ENCODE measurements at regions not wholly inside any gene's neighbourhood (a gene's known extent, or its start where the extent isn't known, plus 50 kb on each side); places are given as distances from the start of the nearest gene placed in this dataset.

DNA sequence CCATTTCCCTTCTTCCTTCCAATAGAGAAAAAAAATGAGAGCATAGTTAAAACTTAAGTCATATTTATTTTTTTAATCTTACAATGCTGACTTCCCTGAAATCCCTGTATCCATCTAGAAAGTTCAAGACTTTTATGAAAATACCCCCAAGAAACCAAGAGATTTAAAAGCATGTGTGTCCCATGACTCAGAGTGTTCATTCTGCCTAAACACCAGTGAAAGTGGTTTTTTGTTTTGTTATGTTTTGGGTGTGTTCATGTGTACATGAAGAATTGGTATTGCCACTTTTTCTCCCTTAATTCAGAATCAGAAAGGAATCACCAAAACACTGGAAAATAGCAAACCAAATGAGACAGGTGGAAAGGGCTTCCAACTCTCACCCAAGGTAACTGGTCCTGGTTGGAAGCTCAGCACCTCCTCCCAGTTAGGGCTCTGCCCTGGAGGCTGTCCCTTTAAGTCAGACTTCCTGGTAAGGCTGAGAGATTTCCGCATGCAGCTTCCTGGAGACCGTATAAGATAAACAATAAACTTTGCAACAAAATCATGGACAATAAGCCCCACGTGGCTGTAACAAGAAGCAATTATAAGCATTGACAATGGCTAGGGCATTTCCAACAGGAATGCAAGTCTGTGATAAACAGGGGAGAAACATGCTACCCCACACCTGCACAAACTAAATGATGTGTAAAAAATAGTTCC is 121.9 kb upstream of the ARHGEF3 start:
- ChIA-PET CTCF (interaction anchor here (0.6 to 3.6 kb wide), 2 partner anchors 124 to 221 kb away, joined by 3 to 16 read pairs; no protein-coding TSS in a partner anchor), POLR2A (interaction anchor here (0.9 kb wide), 1 partner anchor 69 kb away, joined by 3 read pairs; no protein-coding TSS in a partner anchor)
- peaks cover 81% of the 10 kb centered on the region for H3K4me1 Mint-ChIP-seq (ENCODE audit: low read depth)
- peaks cover 1% of the 10 kb centered on the region for H3K36me3 Mint-ChIP-seq (ENCODE audit: low read depth)
- peak overlapping the region; percentile 77 for H3K27ac Mint-ChIP-seq
- TF ChIP-seq, protein P1, sequence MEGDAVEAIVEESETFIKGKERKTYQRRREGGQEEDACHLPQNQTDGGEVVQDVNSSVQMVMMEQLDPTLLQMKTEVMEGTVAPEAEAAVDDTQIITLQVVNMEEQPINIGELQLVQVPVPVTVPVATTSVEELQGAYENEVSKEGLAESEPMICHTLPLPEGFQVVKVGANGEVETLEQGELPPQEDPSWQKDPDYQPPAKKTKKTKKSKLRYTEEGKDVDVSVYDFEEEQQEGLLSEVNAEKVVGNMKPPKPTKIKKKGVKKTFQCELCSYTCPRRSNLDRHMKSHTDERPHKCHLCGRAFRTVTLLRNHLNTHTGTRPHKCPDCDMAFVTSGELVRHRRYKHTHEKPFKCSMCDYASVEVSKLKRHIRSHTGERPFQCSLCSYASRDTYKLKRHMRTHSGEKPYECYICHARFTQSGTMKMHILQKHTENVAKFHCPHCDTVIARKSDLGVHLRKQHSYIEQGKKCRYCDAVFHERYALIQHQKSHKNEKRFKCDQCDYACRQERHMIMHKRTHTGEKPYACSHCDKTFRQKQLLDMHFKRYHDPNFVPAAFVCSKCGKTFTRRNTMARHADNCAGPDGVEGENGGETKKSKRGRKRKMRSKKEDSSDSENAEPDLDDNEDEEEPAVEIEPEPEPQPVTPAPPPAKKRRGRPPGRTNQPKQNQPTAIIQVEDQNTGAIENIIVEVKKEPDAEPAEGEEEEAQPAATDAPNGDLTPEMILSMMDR (IDR thresholded peaks at IDR 0.05), result no peak
- no peak for DNase-seq
- H3K27me3 Mint-ChIP-seq, result no peaks in the 10 kb centered on the region
- intact Hi-C loops (cut with micrococcal nuclease), result no loop called here
- ATAC-seq, result peak; percentile 14
- H3K9me3 Mint-ChIP-seq, result peaks cover 2% of the 10 kb centered on the region
- H3K4me3 Mint-ChIP-seq, result peak overlapping the region; percentile 40

DNA sequence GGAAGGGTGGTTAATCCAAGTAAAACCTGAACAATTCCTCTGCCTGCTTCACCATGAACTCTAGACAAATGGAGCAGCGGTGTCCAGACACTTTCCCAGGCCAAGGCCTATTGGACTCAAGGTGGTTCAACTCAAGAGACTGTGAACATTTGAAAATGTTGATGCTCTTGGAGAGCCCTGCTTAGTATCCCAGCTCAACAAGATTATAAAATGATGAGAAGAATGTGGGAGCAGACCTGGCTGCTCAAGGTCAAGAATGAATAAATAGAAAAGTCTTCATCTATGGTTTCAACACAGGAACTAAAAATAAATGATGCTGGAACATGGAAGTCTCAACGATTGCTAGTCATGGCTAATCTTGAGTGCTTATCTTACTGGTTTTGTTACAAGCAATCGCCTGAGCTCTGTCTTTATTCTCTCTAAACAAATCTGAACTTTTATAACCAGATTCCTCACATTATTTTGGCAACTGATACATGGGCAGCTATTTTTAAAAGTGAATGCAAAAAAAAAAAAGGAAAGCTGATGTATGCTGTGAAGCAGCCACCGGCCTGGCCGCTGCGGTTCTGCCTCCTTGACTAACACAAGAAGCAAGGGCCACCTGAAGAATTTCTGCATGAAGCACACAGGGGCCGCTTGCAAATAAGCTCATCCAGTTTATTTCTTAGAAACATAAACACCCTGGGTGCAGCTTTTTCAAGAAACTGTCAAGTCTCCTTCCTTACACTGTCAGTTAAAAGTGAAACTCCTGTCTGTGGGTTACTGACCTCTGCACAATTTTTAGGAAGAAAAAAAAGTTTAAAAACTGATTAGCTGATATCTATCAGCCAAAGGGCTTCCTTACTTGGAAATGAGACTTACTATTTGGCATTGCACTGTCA is 120.1 kb upstream of the ARHGEF3 start:
- peak; percentile 38 for ATAC-seq
- ChIA-PET POLR2A (interaction anchor here (0.7 to 2.4 kb wide), 6 partner anchors 28 to 120 kb away, joined by 3 to 8 read pairs (median 4); partner anchors contain the start of gene ARHGEF3), CTCF (interaction anchor here (0.7 to 1.4 kb wide), 8 partner anchors 44 to 167 kb away, joined by 3 to 8 read pairs (median 3); no protein-coding TSS in a partner anchor)
- Mint-ChIP-seq H3K27ac (peak overlapping the region; percentile 96), H3K4me3 (peak overlapping the region; percentile 72), H3K36me3 (ENCODE audit: low read depth) (peaks cover 1% of the 10 kb centered on the region), H3K9me3 (peaks cover 2% of the 10 kb centered on the region), H3K27me3 (no peaks in the 10 kb centered on the region), H3K4me1 (ENCODE audit: low read depth) (peaks cover 83% of the 10 kb centered on the region)
- intact Hi-C loops (cut with micrococcal nuclease), result no loop called here
- peak; percentile 71 for DNase-seq
- TF ChIP-seq, protein P1 (IDR thresholded peaks at IDR 0.05), result no peak

DNA sequence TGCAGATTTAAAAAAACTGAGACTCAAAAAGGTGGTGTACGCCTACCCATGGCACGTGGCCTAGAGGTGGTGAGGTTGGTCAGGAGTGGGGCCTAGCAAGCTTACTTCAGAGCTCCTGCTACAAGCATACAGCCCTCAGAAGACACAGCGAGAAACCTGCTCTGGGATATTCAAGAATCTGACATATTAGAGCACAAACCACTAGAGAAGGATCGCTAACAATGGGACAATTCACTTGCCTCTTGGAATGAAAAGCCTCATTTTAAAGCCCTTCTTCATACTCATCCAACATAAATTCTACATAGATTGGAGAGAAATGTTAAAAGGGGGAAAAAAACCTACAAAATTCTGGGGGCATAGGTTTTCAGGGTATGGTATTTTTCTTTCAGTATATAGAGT is 118.0 kb upstream of the ARHGEF3 start:
- ATAC-seq, result no peak
- H3K9me3 Mint-ChIP-seq, result peaks cover 2% of the 10 kb centered on the region
- ChIA-PET POLR2A (interaction anchor here (0.8 to 6.6 kb wide), 2 partner anchors 39 to 56 kb away, joined by 3 to 79 read pairs; no protein-coding TSS in a partner anchor), CTCF (no interaction called here)
- peak overlapping the region; percentile 91 for H3K27ac Mint-ChIP-seq
- peaks cover 74% of the 10 kb centered on the region for H3K4me1 Mint-ChIP-seq (ENCODE audit: low read depth)
- no peaks in the 10 kb centered on the region for H3K27me3 Mint-ChIP-seq
- TF ChIP-seq, protein P1 (IDR thresholded peaks at IDR 0.05), result no peak
- intact Hi-C loops (cut with micrococcal nuclease), result loop anchor here (2.0 to 10.0 kb wide), 3 partner anchors 61 to 215 kb away; no protein-coding TSS in a partner anchor
- H3K36me3 Mint-ChIP-seq (ENCODE audit: low read depth), result peaks cover 1% of the 10 kb centered on the region
- H3K4me3 Mint-ChIP-seq, result no peak overlapping the region
- no peak for DNase-seq

DNA sequence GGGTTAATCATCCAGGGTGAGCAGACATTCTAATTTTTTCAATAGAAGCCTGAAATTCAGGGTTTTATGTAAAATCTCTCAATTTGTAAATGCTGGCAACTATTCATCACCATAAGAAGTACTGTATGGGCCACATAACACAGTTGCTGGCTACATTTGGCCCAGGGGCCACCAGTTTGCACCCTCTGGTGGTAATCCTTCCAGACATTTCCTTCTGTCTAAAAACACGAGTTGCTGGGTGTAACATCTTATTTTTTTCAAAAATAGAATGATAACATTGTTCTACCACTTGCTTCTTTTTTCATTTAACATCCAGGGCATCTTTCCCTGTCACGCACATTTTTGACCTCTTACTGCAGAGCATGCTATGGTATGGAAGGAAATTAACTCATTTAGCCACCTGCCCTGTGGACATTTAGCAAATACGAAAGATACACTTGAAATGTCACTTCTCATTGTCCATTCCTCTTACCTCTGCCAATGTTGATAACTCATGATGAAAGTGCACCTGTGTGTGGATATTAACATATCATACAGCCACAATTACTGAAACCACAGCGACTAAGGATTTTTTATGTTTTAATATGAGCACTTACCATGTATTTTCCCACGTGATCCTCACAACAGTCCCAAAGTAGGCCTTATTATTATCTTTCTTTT is 117.5 kb upstream of the ARHGEF3 start:
- H3K4me3 Mint-ChIP-seq, result no peak overlapping the region
- peaks cover 1% of the 10 kb centered on the region for H3K36me3 Mint-ChIP-seq (ENCODE audit: low read depth)
- ChIA-PET CTCF (interaction anchor here (5.4 to 6.0 kb wide), 2 partner anchors 69 to 119 kb away, joined by 43 to 72 read pairs; partner anchors contain the start of gene ARHGEF3), POLR2A (interaction anchor here (0.8 to 6.6 kb wide), 5 partner anchors 38 to 129 kb away, joined by 3 to 79 read pairs (median 21); partner anchors contain the start of gene ARHGEF3)
- no peaks in the 10 kb centered on the region for H3K27me3 Mint-ChIP-seq
- DNase-seq, result no peak
- no peaks in the 10 kb centered on the region for H3K9me3 Mint-ChIP-seq
- intact Hi-C loops (cut with micrococcal nuclease), result loop anchor here (2.0 to 10.0 kb wide), 3 partner anchors 62 to 214 kb away; no protein-coding TSS in a partner anchor
- H3K27ac Mint-ChIP-seq, result peak overlapping the region; percentile 91
- TF ChIP-seq, protein P1 (IDR thresholded peaks at IDR 0.05), result peak; percentile 38
- H3K4me1 Mint-ChIP-seq (ENCODE audit: low read depth), result peaks cover 73% of the 10 kb centered on the region
- ATAC-seq, result no peak
